NCI-H446 (cell line): ENCODE measurements at regions not wholly inside any gene's neighbourhood (a gene's known extent, or its start where the extent isn't known, plus 50 kb on each side); places are given as distances from the start of the nearest gene placed in this dataset.

Experiments
- DNase-seq, 2 experiments: peaks; one replicate each; lab custom pipeline; 2025; lab: John Stamatoyannopoulos, UW

GRCh38 chr3:16113704-16114103, 60.8 kb upstream of the GALNT15 start:
- DNase-seq, result no peak

- peak in 1 of 2 experiments; percentile 10 for DNase-seq
Measured at GRCh38 chr3:16114429-16114828, 60.1 kb upstream of the GALNT15 start.

GRCh38 chr3:16114930-16115329, 59.5 kb upstream of the GALNT15 start:
- no peak for DNase-seq

GRCh38 chr3:16118396-16118795, 56.1 kb upstream of the GALNT15 start:
- DNase-seq, result no peak

GRCh38 chr3:16119887-16120286, 54.6 kb upstream of the GALNT15 start:
- peak in 1 of 2 experiments; percentile 50 for DNase-seq

GRCh38 chr3:16121391-16121790, 53.1 kb upstream of the GALNT15 start:
- no peak for DNase-seq

GRCh38 chr3:16122155-16122554, 52.3 kb upstream of the GALNT15 start:
- DNase-seq, result peak in 1 of 2 experiments; percentile 58

- DNase-seq, result no peak
Measured at GRCh38 chr3:16122661-16123060, 51.8 kb upstream of the GALNT15 start.

GRCh38 chr3:16124636-16125035, 49.8 kb upstream of the GALNT15 start:
- DNase-seq, result no peak
